K562 (cell line): ENCODE measurements at regions not wholly inside any gene's neighbourhood (a gene's known extent, or its start where the extent isn't known, plus 50 kb on each side); places are given as distances from the start of the nearest gene placed in this dataset.

Experiments
- JUND ChIP-seq, 2 experiments: IDR thresholded peaks; 2 replicates in 1 of 2; 3 replicates in 1 of 2; pipeline ENCODE4 v1.6.1; 2011; ENCODE audit warnings: borderline replicate concordance in 2 of 2, low read depth in 2 of 2, low read length in 2 of 2, improper control_type of control experiment in 1 of 2, missing biosample characterization in 1 of 2, missing genetic modification characterization in 1 of 2, missing genetic modification reagents in 1 of 2
- YBX1 ChIP-seq: fragments of 450-650 bp; IDR thresholded peaks from 2 replicates; pipeline ENCODE4 v1.7.1; 2016; ENCODE audit warnings: mild to moderate bottlenecking

- TF ChIP-seq YBX1: no peak
- no peak for TF ChIP-seq JUND (IDR thresholded peaks at IDR 0.05; ENCODE audit: borderline replicate concordance, low read depth, low read length)
- no peak for TF ChIP-seq JUND (tag; IDR thresholded peaks at IDR 0.05; ENCODE audit: borderline replicate concordance, low read depth, low read length)
These were observed 179.3 kb upstream of the ATF7IP start for GRCh38 chr12:14186193-14186502.
